Smooth muscle cell (in vitro differentiated cells): ENCODE measurements at regions not wholly inside any gene's neighbourhood (a gene's known extent, or its start where the extent isn't known, plus 50 kb on each side); places are given as distances from the start of the nearest gene placed in this dataset.

Source experiments
- DNase-seq: peaks from one replicate; lab custom pipeline; 2025; ENCODE audit not compliant: unreplicated experiment; lab: John Stamatoyannopoulos, UW
- H2AFZ ChIP-seq: fragments of 200-600 bp; sonication (generic); 2 replicates; pipeline ENCODE4 v1.6.0; 2016; ENCODE audit warnings: antibody characterized with exemption, low read depth, mild to moderate bottlenecking
- H3F3A ChIP-seq: fragments of 200-600 bp; sonication (generic); 2 replicates; pipeline ENCODE4 v1.6.0; 2017; ENCODE audit warnings: antibody characterized with exemption, low read depth
- H3K27ac ChIP-seq: fragments of 200-600 bp; sonication (generic); 2 replicates; pipeline ENCODE4 v1.5.1; 2016; ENCODE audit warnings: low read depth, mild to moderate bottlenecking
- H3K27me3 ChIP-seq: fragments of 200-600 bp; sonication (generic); 2 replicates; pipeline ENCODE4 v1.6.1; 2016; ENCODE audit warnings: low read depth, mild to moderate bottlenecking
- H3K36me3 ChIP-seq: fragments of 200-600 bp; sonication (generic); 2 replicates; pipeline ENCODE4 v1.5.1; 2016; ENCODE audit warnings: low read depth
- H3K4me1 ChIP-seq: fragments of 200-600 bp; sonication (generic); 2 replicates; pipeline ENCODE4 v1.5.1; 2016; ENCODE audit warnings: low read depth
- H3K4me2 ChIP-seq: fragments of 200-600 bp; sonication (generic); 2 replicates; pipeline ENCODE4 v1.6.0; 2016; ENCODE audit warnings: mild to moderate bottlenecking
- H3K4me3 ChIP-seq: fragments of 200-600 bp; sonication (generic); 2 replicates; pipeline ENCODE4 v1.5.1; 2016; ENCODE audit warnings: mild to moderate bottlenecking
- H3K79me2 ChIP-seq: fragments of 200-600 bp; sonication (generic); 2 replicates; pipeline ENCODE4 v1.6.0; 2016; ENCODE audit warnings: low read depth, mild to moderate bottlenecking
- H3K9ac ChIP-seq: fragments of 200-600 bp; sonication (generic); 2 replicates; pipeline ENCODE4 v1.6.0; 2016; ENCODE audit warnings: low read depth
- H3K9me3 ChIP-seq: fragments of 200-600 bp; sonication (generic); replicated peaks from 2 replicates; pipeline ENCODE4 v1.5.1; 2016; ENCODE audit warnings: low read depth
- H4K20me1 ChIP-seq: fragments of 200-600 bp; sonication (generic); 2 replicates; pipeline ENCODE4 v1.6.0; 2016; ENCODE audit warnings: low read depth
- WGBS: methylation state at CpG from one replicate; pipeline ENCODE4 v1.1.7; 2016; ENCODE audit warnings: low lambda C conversion rate; 5-methylcytosine and 5-hydroxymethylcytosine counted together
- TF ChIP-seq, protein P1 (sequence below): fragments of 200-600 bp; sonication (generic); IDR thresholded peaks from 2 replicates; pipeline ENCODE4 v1.5.1; 2017; ENCODE audit warnings: borderline replicate concordance, mild to moderate bottlenecking, antibody characterized with exemption; ENCODE audit not compliant: insufficient read depth, poor library complexity, severe bottlenecking

DNA sequence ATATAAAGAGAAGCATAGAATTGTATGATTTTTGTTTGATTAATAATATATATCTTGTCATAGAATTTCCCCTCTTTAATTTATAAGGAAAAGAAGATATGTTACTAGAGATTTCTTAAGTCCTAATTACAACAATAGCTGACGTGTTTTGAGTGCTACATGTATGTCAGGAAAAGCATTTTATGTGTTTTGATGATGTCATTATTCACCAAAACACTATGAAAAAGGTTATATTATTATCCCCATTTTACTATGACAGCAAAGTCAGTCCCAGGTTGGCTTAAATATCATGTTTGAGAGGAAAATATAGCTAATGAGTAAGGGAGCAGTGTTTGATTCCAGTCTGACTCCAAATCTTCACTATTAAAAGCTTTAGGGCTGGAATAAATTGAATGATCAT is 428.4 kb upstream of the GOLIM4 start:
- Histone ChIP-seq H2AFZ (no peak overlapping the region), H3K9me3 (no peaks in the 10 kb centered on the region), H3K36me3 (no peaks in the 10 kb centered on the region), H3K4me2 (no peak overlapping the region), H3K9ac (no peak overlapping the region), H3K27me3 (peaks cover 3% of the 10 kb centered on the region), H4K20me1 (peaks cover 4% of the 10 kb centered on the region), H3K4me3 (no peak overlapping the region), H3F3A (no peaks in the 10 kb centered on the region), H3K79me2 (no peaks in the 10 kb centered on the region), H3K27ac (no peak overlapping the region), H3K4me1 (no peaks in the 10 kb centered on the region)
- no peak for DNase-seq
- 97% methylated on average over 1 of the region's 1 CpG for WGBS
- TF ChIP-seq, protein P1, sequence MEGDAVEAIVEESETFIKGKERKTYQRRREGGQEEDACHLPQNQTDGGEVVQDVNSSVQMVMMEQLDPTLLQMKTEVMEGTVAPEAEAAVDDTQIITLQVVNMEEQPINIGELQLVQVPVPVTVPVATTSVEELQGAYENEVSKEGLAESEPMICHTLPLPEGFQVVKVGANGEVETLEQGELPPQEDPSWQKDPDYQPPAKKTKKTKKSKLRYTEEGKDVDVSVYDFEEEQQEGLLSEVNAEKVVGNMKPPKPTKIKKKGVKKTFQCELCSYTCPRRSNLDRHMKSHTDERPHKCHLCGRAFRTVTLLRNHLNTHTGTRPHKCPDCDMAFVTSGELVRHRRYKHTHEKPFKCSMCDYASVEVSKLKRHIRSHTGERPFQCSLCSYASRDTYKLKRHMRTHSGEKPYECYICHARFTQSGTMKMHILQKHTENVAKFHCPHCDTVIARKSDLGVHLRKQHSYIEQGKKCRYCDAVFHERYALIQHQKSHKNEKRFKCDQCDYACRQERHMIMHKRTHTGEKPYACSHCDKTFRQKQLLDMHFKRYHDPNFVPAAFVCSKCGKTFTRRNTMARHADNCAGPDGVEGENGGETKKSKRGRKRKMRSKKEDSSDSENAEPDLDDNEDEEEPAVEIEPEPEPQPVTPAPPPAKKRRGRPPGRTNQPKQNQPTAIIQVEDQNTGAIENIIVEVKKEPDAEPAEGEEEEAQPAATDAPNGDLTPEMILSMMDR, result no peak

DNA sequence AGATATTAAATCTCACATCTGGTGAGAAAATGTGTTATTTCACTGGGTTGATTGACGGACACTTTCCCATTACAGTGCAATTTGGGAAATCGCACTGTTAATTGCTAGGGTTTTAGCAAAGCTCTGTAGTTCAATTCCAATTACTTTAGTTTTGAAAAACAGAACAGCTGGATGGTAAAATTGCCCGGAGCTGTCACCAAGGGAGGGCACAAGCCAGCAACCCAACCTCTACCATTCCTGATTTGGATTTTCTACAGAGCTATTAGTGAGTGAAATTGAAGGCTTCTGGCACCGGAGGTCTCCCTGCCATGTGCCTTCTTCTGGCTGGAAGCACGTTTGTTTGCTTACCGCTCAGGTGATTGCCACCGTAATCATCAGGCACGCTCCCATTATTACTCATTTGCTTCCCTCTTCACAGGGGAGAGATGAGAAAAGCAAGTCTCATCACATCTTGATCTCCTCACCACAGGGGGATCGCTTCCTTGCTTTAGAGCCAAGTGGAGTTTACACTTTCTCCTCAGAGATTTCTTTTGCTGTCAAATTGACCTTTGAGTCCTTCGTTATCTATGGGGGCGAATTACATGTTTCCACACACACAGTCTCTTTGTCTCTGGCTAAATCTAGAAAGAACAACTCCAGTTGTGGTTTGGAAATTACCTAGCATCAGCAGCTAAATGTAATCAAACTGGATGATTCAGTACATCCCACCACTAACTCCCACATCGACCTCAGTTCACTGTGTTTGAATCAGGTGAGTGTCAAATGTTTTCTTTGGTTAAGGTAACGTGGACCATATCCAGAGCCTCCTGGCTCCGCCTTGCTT is 421.7 kb upstream of the GOLIM4 start:
- H4K20me1 ChIP-seq, result no peaks in the 10 kb centered on the region
- no peak overlapping the region for H3K4me2 ChIP-seq
- no peak overlapping the region for H3K9ac ChIP-seq
- WGBS, result 83% methylated on average over 14 of the region's 14 CpGs
- H3K27me3 ChIP-seq, result peaks cover 3% of the 10 kb centered on the region
- H3K27ac ChIP-seq, result no peak overlapping the region
- no peaks in the 10 kb centered on the region for H3K9me3 ChIP-seq
- DNase-seq, result no peak
- H3F3A ChIP-seq, result no peaks in the 10 kb centered on the region
- TF ChIP-seq, protein P1, result no peak
- peaks cover 18% of the 10 kb centered on the region for H3K4me1 ChIP-seq
- H3K36me3 ChIP-seq, result no peaks in the 10 kb centered on the region
- H3K79me2 ChIP-seq, result no peaks in the 10 kb centered on the region
- H2AFZ ChIP-seq, result no peak overlapping the region
- no peak overlapping the region for H3K4me3 ChIP-seq

DNA sequence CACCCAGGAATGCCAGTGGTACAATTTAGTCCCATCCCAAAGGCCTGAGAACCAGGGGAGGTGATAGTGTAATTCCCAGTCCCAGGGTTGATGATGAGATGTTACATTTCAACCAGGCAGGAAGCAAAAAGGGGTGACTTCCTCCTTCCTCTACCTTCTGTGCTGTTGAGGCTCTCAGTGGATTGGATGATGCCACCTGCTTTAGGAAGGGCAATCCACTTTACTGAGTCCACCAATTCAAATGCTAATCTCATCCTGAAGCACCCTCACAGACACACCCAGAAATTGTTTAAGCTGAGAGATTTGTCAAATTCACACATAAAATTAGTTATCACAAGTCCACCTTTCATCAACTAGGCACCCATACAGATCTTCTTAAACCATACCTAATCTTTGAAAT is 418.5 kb upstream of the GOLIM4 start:
- TF ChIP-seq, protein P1, result no peak
- Histone ChIP-seq H3K4me2 (no peak overlapping the region), H3K36me3 (no peaks in the 10 kb centered on the region), H3K9ac (no peak overlapping the region), H4K20me1 (no peaks in the 10 kb centered on the region), H3K27ac (no peak overlapping the region), H3F3A (no peaks in the 10 kb centered on the region), H3K9me3 (no peaks in the 10 kb centered on the region), H3K4me1 (peaks cover 20% of the 10 kb centered on the region), H3K79me2 (no peaks in the 10 kb centered on the region), H2AFZ (no peak overlapping the region), H3K4me3 (no peak overlapping the region), H3K27me3 (no peaks in the 10 kb centered on the region)
- DNase-seq, result no peak

DNA sequence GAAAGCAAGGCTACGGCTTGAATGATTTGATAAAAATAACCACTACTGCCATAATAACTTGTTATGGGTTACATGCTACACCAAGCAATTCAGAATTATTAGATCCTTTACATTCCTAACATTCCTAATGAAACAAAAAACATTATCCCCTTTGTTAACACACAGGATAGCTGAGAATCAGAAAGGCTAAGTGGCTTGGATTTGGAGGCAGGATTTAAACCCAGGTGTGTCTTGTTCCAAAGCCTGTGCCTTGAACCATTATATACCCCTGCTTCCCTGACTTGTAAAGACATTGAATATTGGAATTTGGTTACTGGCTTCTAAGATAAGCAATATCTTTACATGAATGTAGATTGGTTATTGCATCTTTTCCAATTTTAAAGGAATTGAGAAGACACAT is 417.1 kb upstream of the GOLIM4 start:
- no peaks in the 10 kb centered on the region for H3K9me3 ChIP-seq
- no peaks in the 10 kb centered on the region for H4K20me1 ChIP-seq
- no peaks in the 10 kb centered on the region for H3K27me3 ChIP-seq
- no peak overlapping the region for H2AFZ ChIP-seq
- H3K79me2 ChIP-seq, result no peaks in the 10 kb centered on the region
- no peak overlapping the region for H3K9ac ChIP-seq
- WGBS, result 100% methylated on average over 1 of the region's 1 CpG
- H3K4me1 ChIP-seq, result peaks cover 20% of the 10 kb centered on the region
- TF ChIP-seq, protein P1, result no peak
- no peak overlapping the region for H3K4me3 ChIP-seq
- no peak overlapping the region for H3K27ac ChIP-seq
- DNase-seq, result no peak
- no peaks in the 10 kb centered on the region for H3F3A ChIP-seq
- H3K4me2 ChIP-seq, result no peak overlapping the region
- no peaks in the 10 kb centered on the region for H3K36me3 ChIP-seq
